ENCODE measurements at regions not wholly inside any gene's neighbourhood (a gene's known extent, or its start where the extent isn't known, plus 50 kb on each side); places are given as distances from the start of the nearest gene placed in this dataset.

- no peak for DNase-seq
Observed at GRCh38 chr4:185931375-185931774, 119.4 kb upstream of the SORBS2 start.

DNA sequence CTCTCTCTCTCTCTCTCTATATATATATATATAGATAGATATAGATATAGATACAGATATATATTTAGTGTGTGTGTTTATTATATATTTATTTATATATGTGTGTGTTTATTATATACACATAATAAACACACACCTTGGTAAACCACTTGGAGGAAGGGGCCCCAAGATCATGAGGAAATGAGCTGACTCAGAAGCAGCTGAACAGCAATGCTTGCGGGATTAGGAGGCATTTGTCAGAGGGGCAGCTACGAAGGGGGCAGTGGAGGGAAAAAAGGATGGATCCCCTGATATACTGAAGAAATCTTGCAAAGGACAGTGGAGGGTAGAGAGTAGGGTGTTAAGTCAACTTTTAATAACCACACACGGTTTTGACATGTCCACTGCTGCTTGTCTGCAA lies 120.0 kb upstream of the SORBS2 start:
- no peak for DNase-seq

- no peak for DNase-seq
Observed at GRCh38 chr4:185932491-185932890, 120.5 kb upstream of the SORBS2 start.

- no peak for DNase-seq
Observed at GRCh38 chr4:185933078-185933581, 121.1 kb upstream of the SORBS2 start.

DNA sequence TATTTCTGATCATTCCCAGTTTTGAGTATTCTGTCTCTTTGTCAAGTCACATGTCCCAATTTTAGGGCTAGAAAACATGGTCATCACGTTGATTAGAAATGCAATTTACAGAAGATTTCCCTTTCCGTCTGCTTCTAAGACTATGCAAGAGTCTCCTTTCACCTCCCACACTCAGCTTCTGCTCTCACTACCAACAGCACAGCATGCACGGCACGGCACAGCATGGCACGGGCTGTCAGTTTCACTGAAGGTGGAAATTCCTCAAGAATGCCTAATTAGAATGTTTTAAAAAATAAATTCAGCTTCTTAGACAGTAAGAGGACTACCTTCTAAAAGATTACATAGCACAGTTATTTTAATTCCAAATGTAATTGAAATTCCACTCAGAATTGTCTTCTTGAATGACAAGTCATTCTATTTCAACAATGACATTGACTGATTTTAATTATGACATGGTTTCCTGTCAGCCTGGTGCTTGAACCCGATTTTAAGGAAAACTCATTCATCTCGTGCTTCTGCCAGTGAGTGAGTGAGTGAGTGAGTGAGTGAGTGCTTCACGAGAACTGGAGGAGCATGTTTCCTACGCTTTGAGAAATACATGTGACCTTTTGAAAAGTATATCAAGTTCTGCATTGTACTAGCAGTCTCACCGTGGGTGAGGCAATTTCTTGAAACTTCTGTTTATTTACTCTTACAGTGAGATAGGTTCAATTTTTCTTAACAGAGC lies 124.8 kb upstream of the SORBS2 start:
- no peak for DNase-seq

GRCh38 chr4:185938654-185939053 lies 126.7 kb upstream of the SORBS2 start:
- no peak for DNase-seq

DNA sequence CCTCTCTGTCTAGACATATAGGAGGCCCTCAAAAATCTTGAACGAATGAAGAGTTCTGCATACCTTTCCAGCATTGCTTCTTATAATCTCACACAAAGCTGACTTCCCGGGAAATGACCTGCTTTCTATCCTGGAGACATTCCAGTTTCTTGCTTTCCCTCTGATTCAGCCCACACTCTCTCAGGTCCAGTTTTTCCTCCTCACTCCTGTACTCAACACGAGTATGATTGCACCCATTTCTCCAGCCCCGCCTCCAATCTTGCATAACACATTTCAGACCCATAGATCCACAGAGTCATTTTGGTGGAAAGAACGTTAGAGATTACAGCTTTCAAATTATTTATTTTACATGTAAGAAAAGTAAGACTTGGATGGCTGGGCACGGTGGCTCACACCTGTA lies 127.5 kb upstream of the TLR3 start:
- no peak for DNase-seq

DNA sequence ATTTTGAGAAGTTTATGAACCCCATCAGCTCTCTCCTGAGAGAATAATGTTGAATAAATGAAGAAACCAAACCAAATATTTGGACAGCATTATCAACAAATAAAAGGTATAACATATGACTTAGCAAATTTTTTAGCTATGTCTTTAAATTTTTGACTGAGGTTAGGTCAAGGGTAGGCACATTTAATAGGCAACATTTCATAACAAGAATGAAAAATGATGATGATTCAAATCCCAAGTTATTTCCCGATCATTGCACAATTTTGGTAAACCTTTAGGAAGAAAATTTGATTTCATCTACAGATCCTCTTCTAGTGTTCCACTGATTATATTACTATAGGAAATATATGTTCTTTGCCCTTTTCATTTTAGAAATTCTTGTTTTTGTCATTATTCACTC lies 123.7 kb upstream of the TLR3 start:
- DNase-seq: no peak

DNA sequence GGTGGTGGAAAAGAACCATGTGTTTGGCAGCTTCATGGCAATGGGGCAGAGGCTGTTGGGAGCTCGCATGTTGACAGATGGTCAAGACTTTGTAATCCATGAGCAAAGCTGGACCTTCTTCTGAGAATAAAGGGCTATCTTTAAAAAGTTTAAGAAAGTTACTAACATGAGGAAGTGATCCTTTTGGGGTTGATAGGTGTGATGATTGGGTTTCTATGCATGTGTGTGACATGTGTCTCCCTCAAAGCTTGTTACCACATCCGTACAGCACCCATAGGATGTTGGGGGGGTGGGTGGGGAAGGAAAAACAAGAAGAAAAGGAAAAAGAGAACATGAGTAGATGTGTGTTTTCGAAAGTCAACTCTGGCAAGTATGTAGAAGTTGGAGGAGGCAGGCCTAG lies 123.0 kb upstream of the TLR3 start:
- no peak for DNase-seq

DNA sequence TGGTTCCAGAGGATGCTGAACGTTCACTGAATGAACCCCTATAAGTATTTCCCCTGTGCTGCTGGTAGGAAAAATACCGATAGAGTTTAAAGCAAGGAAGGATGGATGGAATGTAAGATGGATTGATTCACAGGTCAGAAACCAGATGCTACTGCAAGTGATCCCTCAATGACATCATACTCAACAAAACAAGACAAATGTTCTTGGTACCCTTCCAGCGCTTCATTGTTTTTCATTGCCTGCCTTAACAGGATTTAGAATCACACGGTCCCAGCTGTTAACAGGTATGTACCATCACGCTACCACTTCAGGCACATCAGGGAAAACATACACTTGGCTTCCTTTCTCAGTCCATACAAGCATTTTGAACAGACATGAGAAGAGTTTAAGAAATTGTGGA lies 118.1 kb upstream of the TLR3 start:
- DNase-seq: no peak

DNA sequence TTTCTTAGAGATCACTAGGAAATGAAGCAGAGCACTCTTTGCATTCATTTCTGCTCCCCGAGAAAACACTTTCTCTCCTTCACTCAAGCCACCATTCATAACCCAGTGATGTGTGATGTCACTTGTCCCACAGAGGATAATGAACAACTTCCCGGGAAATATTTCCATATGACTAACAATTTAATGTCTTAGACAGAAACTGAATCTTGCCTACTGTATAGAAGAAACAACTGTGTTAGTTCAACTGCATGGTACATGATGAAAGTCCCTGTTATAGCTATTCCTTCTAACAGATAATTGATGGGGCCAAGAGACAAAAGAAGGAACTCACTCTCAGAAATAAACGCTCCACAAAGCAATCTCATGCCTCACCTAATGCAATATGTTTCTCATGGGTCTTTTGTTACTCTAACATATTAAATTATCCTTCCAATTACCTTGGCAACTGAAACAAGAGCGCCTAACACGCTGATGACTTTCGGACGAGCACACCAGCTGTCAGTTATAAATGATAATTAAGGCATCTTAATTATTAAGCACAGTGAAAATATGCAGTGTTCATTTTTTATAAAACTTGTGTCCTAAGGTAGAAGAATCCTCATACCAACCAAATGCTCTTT lies 113.7 kb upstream of the TLR3 start:
- DNase-seq: no peak

DNA sequence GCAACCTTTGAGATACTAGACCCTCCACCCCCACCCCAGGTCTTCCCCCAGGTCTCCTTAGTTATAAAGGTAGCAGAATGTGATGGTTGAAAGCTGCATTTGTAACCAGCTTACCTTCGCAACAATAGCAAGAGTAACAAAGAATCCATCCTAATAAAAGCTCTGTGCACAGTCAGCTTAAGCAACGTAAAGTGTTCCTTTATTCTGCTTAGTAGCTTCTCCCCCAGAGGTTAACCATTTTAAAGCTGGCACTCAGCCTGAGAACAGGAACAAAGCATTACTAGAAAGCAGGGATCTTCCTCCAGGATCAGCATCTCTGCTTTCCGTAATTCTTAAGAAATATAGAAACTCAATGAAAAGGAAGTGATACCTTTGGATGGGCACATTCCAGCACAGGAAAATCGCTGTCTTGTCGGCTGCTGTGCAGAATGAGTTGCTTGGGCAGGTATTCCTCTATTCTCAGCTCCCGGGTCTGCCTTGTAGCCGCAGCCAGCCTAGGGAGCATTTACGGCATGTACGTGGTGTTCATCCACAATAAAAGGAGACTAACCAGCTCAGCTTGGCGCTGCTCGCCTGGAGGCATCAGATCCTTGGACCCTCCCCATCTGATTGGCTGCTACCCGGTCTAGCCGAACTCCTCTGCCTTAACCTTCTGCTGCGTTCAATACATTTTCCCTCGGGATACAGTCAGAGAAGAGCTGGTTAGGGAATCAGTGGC lies 113.0 kb upstream of the TLR3 start:
- DNase-seq: no peak

DNA sequence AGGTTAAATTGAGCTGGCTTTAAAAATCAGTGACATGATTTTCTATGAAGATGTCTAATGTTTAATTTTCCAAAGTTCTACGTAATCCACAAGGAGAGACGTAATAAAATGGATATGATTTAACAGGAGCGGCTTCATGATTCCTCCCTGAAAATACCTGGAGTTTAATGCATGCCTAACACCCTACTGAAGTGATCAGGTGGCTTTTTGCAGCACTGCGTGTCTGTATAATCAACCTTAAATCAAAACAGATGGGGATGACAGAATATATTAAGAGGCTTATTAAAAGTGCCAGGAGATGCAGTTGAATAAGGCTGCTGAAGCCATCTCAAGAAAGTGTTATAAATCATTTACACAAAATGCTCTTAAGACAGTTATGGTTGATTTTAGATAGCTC lies 112.4 kb upstream of the TLR3 start:
- no peak for DNase-seq

GRCh38 chr4:185958094-185958747 lies 110.7 kb upstream of the TLR3 start:
- no peak for DNase-seq

DNA sequence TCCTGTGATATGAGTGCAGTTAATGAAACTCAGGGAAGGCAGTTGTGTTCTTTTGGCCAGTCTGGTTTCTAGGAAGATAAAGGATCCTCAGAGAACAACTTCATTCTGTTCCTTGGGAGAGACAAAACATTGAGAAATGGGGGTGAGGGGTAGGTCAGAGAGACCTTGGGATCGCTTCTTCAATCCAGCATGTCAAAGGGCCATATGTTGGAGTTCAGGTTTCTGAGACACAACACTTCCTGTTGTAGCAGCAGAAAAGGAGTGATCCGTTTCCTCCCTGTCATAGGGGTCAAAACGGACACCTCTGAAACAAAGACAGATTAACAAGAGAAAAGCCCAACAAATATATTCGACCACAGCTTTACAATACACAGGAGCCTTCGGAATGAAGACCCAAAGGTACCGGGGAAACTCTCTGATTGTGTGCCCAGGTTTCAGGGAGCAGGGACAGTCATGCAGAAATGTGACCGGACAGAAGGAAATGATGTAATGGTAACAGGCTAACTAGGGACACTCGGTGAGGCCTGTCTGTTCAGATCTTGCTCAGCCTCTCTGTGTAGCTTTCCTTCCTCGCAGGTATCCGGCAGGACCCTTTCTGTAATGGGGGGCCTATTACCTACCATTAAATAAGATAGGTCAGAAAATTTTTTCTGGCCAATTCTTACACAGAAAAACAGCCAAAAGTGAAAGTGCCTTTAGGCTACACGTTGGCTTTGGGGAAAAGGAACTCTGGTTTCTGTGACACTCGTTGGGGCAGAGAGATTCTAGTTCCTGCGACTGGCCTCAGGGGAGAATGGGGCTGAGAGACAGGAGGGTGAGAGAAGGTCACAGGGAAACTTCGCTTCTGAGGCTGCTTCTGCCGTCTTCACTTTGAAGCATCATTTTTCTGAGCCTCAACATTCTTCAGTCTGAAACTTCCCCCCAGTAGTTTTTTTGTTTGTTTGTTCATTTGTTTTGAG lies 103.3 kb upstream of the TLR3 start:
- DNase-seq: no peak

GRCh38 chr4:185966549-185966948 lies 102.4 kb upstream of the TLR3 start:
- DNase-seq: no peak

- DNase-seq: no peak
Observed at GRCh38 chr4:185966997-185967775, 101.8 kb upstream of the TLR3 start.

DNA sequence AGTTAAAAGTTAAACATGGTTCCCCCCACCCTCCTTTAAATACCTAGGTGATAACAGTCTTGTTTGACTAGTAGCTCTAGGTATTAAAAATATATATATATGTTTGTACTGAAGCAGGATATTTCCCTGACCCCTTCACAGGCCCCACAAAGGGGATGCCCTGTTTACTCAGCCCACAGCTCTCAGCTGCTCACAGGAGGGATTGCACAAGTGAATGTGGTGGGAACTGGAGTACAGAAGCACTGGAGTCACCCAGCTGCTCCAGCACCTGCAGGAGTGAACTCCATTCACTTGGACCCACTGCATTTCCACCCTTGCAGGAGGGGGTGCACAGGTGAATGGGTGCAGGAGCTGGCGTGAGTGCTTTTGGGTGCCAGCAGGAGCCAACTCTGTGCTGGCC lies 99.3 kb upstream of the TLR3 start:
- no peak for DNase-seq

DNA sequence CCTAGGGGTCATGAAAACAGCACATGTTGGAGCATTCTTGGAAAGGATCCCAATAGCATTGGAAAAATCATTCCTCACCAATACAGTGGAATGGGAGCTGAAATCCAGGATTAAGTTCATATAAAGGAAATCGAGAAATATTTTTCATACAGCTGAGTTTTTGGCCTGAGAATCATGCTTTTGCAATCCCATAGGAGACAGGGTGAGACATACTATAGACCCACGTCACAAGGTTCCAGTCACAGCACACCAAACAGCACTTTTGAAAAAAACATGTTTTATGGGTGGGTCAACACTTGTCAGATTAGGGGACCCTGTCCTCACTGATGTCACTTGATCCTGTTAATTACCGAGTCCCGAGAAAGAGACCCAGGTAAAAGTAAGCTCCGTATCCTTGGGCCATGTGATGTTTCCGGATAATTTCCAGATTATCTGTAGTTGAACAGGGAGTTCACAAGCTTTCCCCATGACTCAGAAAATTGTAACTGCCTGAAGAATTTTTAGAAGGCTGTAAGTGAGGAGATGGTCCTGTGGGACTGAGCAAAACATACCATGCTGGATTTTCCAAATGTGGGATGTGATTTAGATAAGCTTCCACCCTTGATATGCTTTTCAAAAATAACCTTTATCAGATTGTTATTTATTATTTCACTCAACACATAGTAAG lies 80.9 kb upstream of the TLR3 start:
- DNase-seq: no peak

DNA sequence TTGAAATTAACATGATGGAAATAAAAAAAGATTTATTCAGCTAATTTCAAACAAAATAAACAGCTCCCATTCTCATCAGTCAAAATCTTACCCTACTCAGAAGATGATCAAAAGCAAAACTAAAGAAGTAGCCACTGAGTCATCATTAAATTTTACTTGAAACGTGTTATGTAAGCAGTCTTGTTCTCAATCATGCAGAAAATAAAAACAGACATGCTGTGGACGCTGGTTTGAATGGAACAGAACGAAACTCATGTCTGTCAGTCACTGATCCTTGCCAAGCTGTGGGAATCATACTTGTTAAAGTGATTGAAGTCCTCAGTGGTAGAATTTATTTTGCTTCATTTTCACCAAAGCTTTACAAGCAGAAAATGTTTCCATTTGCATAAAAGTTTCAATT lies 77.2 kb upstream of the TLR3 start:
- DNase-seq: peak; percentile 4

DNA sequence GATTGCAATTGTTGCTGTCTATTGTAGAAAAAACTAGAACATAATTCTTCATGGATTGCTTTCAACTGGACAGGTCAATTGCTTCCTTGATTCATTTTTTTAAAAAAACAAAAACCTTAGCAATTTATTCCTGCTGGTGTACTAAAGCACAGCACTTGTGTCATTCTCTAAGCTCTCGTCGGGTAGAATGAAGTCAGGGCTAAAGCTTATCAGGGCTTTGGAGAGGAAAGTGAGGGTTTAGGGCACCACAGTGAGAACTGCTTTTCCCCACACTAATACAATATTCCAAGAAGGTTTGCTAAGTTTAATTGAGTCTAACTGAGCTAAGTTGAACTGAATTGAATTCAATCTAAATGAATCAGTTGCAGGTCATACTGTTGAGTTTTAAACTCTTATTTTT lies 76.4 kb upstream of the TLR3 start:
- DNase-seq: no peak
